ENCODE measurements at regions not wholly inside any gene's neighbourhood (a gene's known extent, or its start where the extent isn't known, plus 50 kb on each side); places are given as distances from the start of the nearest gene placed in this dataset.
"Not testable (repeated sequence)": the region's sequence is repeated elsewhere in the genome, so short reads cannot be mapped to it uniquely, and the experiment has no call there.

GRCh38 chr12:68984796-68985573 lies 52.0 kb upstream of the CPM start:
- no peak for DNase-seq (ENCODE audit: low read depth in 2 of 2)

GRCh38 chr12:68997526-68997925 lies 64.6 kb upstream of the CPM start:
- DNase-seq (ENCODE audit: low read depth in 2 of 2): not testable (repeated sequence)

- no peak for DNase-seq (ENCODE audit: low read depth in 2 of 2)
Measured at GRCh38 chr12:68998041-68998440, 65.1 kb upstream of the CPM start.

GRCh38 chr12:69000074-69000473 lies 67.1 kb upstream of the CPM start:
- DNase-seq (ENCODE audit: low read depth in 2 of 2): no peak

- DNase-seq (ENCODE audit: low read depth in 2 of 2): no peak
Measured at GRCh38 chr12:69000540-69001243, 67.7 kb upstream of the CPM start.

- no peak for DNase-seq (ENCODE audit: low read depth in 2 of 2)
Measured at GRCh38 chr12:69001251-69001650, 68.3 kb upstream of the CPM start.

- no peak for DNase-seq (ENCODE audit: low read depth in 2 of 2)
Measured at GRCh38 chr12:69002969-69003368, 70.0 kb upstream of the CPM start.

GRCh38 chr12:69003991-69004390 lies 71.0 kb upstream of the CPM start:
- DNase-seq (ENCODE audit: low read depth in 2 of 2): no peak

- DNase-seq (ENCODE audit: low read depth in 2 of 2): no peak
Measured at GRCh38 chr12:69007101-69007854, 74.3 kb upstream of the CPM start.

- no peak for DNase-seq (ENCODE audit: low read depth in 2 of 2)
Measured at GRCh38 chr12:69007855-69008351, 74.9 kb upstream of the CPM start.

- no peak for DNase-seq (ENCODE audit: low read depth in 2 of 2)
Measured at GRCh38 chr12:69008520-69008919, 75.5 kb upstream of the CPM start.

- DNase-seq (ENCODE audit: low read depth in 2 of 2): no peak
Measured at GRCh38 chr12:69014047-69014446, 81.1 kb upstream of the CPM start.

GRCh38 chr12:69015017-69015416 lies 82.0 kb upstream of the CPM start:
- DNase-seq (ENCODE audit: low read depth in 2 of 2): no peak

- no peak for DNase-seq (ENCODE audit: low read depth in 2 of 2)
Measured at GRCh38 chr12:69015831-69016230, 82.9 kb upstream of the CPM start.

GRCh38 chr12:69019082-69019481 lies 86.1 kb upstream of the CPM start:
- DNase-seq (ENCODE audit: low read depth in 2 of 2): no peak

- DNase-seq (ENCODE audit: low read depth in 2 of 2): no peak
Measured at GRCh38 chr12:69019910-69020309, 86.9 kb upstream of the CPM start.

GRCh38 chr12:69022674-69023073 lies 89.7 kb upstream of the CPM start:
- no peak for DNase-seq (ENCODE audit: low read depth in 2 of 2)

- no peak for DNase-seq (ENCODE audit: low read depth in 2 of 2)
Measured at GRCh38 chr12:69023840-69024239, 90.9 kb upstream of the CPM start.

GRCh38 chr12:69024413-69024812 lies 91.4 kb upstream of the CPM start:
- DNase-seq (ENCODE audit: low read depth in 2 of 2): no peak

- no peak for DNase-seq (ENCODE audit: low read depth in 2 of 2)
Measured at GRCh38 chr12:69024907-69025306, 91.9 kb upstream of the CPM start.

- no peak for DNase-seq (ENCODE audit: low read depth in 2 of 2)
Measured at GRCh38 chr12:69026336-69026735, 93.4 kb upstream of the CPM start.

GRCh38 chr12:69027411-69027881 lies 94.5 kb upstream of the CPM start:
- no peak for DNase-seq (ENCODE audit: low read depth in 2 of 2)

All from stimulated activated CD4-positive, alpha-beta T cell treated with anti-CD3 and anti-CD28 coated beads, Interleukin-4, amount 100 ng/mL, for 48 hours (primary cell).